ENCODE measurements at regions not wholly inside any gene's neighbourhood (a gene's known extent, or its start where the extent isn't known, plus 50 kb on each side); places are given as distances from the start of the nearest gene placed in this dataset.

DNA sequence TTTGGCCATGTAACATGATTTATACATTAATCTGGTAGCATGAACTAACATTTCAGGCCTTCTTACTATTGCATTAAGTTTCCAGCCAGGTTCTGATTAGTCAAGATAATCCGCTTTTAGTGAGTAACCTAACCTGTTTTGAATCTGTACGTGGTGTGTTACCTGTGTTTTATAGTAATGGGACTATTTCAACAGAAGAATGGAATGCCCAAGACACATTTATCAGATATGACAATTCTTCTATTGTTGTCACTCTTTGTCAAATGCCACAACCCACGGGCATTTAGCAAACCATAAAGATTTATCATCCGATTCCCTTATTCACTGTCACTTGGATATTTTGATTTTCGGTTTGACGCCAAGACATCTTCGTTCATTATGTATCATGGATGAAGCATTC is 117.9 kb downstream of the ETAA1 start:
- TF ChIP-seq SIX5 (IDR thresholded peaks at IDR 0.05; ENCODE audit: low read depth, low read length, severe bottlenecking) = no peak
- no peak for TF ChIP-seq FOXM1 (IDR thresholded peaks at IDR 0.05; ENCODE audit: low read depth, low read length)
- TF ChIP-seq MAX (IDR thresholded peaks at IDR 0.05; ENCODE audit: low read depth, low read length) = no peak
- no peak for TF ChIP-seq FOXK2 (IDR thresholded peaks at IDR 0.05)

Measured in GM12878 (cell line).